HG03139 (cell line): ENCODE measurements at regions not wholly inside any gene's neighbourhood (a gene's known extent, or its start where the extent isn't known, plus 50 kb on each side); places are given as distances from the start of the nearest gene placed in this dataset.
"Not testable (repeated sequence)": the region's sequence is repeated elsewhere in the genome, so short reads cannot be mapped to it uniquely, and the experiment has no call there.

ENCODE experiments used
- ATAC-seq: cut with Tn5 transposase; IDR thresholded peaks from one replicate; pipeline ENCODE4 v1.9.1; 2021; ENCODE audit not compliant: unreplicated experiment

GRCh38 chr7:68125168-68125567 is 1128.5 kb downstream of the TYW1 start:
- no peak for ATAC-seq

- ATAC-seq: no peak
These were observed 1136.4 kb downstream of the TYW1 start for GRCh38 chr7:68133045-68133444.

- ATAC-seq: no peak
These were observed 1146.7 kb downstream of the TYW1 start for GRCh38 chr7:68143345-68143744.

GRCh38 chr7:68146983-68147382 is 1150.3 kb downstream of the TYW1 start:
- no peak for ATAC-seq

- no peak for ATAC-seq
These were observed 1151.1 kb downstream of the TYW1 start for GRCh38 chr7:68147614-68148238.

- ATAC-seq: no peak
These were observed 1151.8 kb downstream of the TYW1 start for GRCh38 chr7:68148440-68148839.

GRCh38 chr7:68152205-68152604 is 1155.6 kb downstream of the TYW1 start:
- no peak for ATAC-seq

- no peak for ATAC-seq
These were observed 1159.0 kb downstream of the TYW1 start for GRCh38 chr7:68155676-68156075.

GRCh38 chr7:68158686-68159295 is 1162.2 kb downstream of the TYW1 start:
- no peak for ATAC-seq

- ATAC-seq: no peak
These were observed 1166.1 kb downstream of the TYW1 start for GRCh38 chr7:68162712-68163111.

GRCh38 chr7:68166525-68166924 is 1169.9 kb downstream of the TYW1 start:
- ATAC-seq: no peak

- no peak for ATAC-seq
These were observed 1176.9 kb downstream of the TYW1 start for GRCh38 chr7:68173513-68173912.

GRCh38 chr7:68176974-68177373 is 1180.3 kb downstream of the TYW1 start:
- no peak for ATAC-seq

- no peak for ATAC-seq
These were observed 1184.1 kb downstream of the TYW1 start for GRCh38 chr7:68180761-68181160.

GRCh38 chr7:68183176-68183575 is 1186.5 kb downstream of the TYW1 start:
- ATAC-seq: no peak

- no peak for ATAC-seq
These were observed 1189.2 kb downstream of the TYW1 start for GRCh38 chr7:68185631-68186456.

- ATAC-seq: no peak
These were observed 1190.9 kb downstream of the TYW1 start for GRCh38 chr7:68187532-68187931.

GRCh38 chr7:68192941-68193340 is 1196.3 kb downstream of the TYW1 start:
- ATAC-seq: no peak

GRCh38 chr7:68195642-68196041 is 1199.0 kb downstream of the TYW1 start:
- not testable (repeated sequence) for ATAC-seq

- no peak for ATAC-seq
These were observed 1203.5 kb downstream of the TYW1 start for GRCh38 chr7:68200051-68200670.

GRCh38 chr7:68203251-68203650 is 1206.6 kb downstream of the TYW1 start:
- ATAC-seq: no peak

- no peak for ATAC-seq
These were observed 1209.2 kb downstream of the TYW1 start for GRCh38 chr7:68205826-68206225.
